Liver (tissue), 8 donors: ENCODE measurements at regions not wholly inside any gene's neighbourhood (a gene's known extent, or its start where the extent isn't known, plus 50 kb on each side); places are given as distances from the start of the nearest gene placed in this dataset.

Source experiments
- DNase-seq: peaks from one replicate; pipeline ENCODE4 v3.0.0-alpha.2; 2017; ENCODE audit warnings: low spot score
- H3K27ac ChIP-seq, 2 donors: one replicate each; pipeline ENCODE4 v1.7.0; 2013; ENCODE audit warnings: inconsistent platforms in 2 of 2, low read length in 2 of 2, control low read depth in 1 of 2, low read depth in 1 of 2, mild to moderate bottlenecking in 1 of 2
- H3K27me3 ChIP-seq, 4 donors: one replicate each; pipeline versions ENCODE4 v1.6.1 to v1.7.0; 2013; ENCODE audit warnings: low read length in 3 of 4, inconsistent platforms in 1 of 4, mild to moderate bottlenecking in 1 of 4, moderate library complexity in 1 of 4; ENCODE audit not compliant: control insufficient read depth in 4 of 4, insufficient read depth in 4 of 4
- H3K36me3 ChIP-seq, 4 donors: one replicate each; pipeline versions ENCODE4 v1.6.1 to v1.7.0; 2013; ENCODE audit warnings: low read length in 3 of 4, mild to moderate bottlenecking in 3 of 4, low read depth in 1 of 4, moderate library complexity in 1 of 4; ENCODE audit not compliant: control insufficient read depth in 4 of 4, insufficient read depth in 3 of 4
- H3K4me1 ChIP-seq, 4 donors: one replicate each; pipeline versions ENCODE4 v1.6.1 to v1.7.0; 2013; ENCODE audit warnings: low read length in 3 of 4, mild to moderate bottlenecking in 3 of 4, moderate library complexity in 1 of 4; ENCODE audit not compliant: control insufficient read depth in 4 of 4, insufficient read depth in 4 of 4
- H3K4me3 ChIP-seq, 3 donors: one replicate each; pipeline versions ENCODE4 v1.6.1 to v1.7.0; 2013; ENCODE audit warnings: low read length in 3 of 3, control low read depth in 1 of 3, low read depth in 1 of 3, mild to moderate bottlenecking in 1 of 3
- H3K9ac ChIP-seq, 2 donors: one replicate each; pipeline ENCODE4 v1.7.0; 2013; ENCODE audit warnings: low read length in 2 of 2, mild to moderate bottlenecking in 2 of 2, moderate library complexity in 2 of 2, control low read depth in 1 of 2, low read depth in 1 of 2
- H3K9me3 ChIP-seq, 4 donors: one replicate each; pipeline versions ENCODE4 v1.6.1 to v1.7.0; 2013; ENCODE audit warnings: low read length in 3 of 4; ENCODE audit not compliant: control insufficient read depth in 4 of 4
- EGR1 ChIP-seq, 2 donors: IDR thresholded peaks; 2 replicates each; pipeline ENCODE4 v1.6.1; 2016 to 2018; ENCODE audit warnings: antibody characterized with exemption in 2 of 2, low read depth in 2 of 2
- FOXA1 ChIP-seq: IDR thresholded peaks from 2 replicates; pipeline ENCODE4 v1.6.1; 2016; ENCODE audit warnings: antibody characterized with exemption
- FOXA2 ChIP-seq: IDR thresholded peaks from 2 replicates; pipeline ENCODE4 v1.6.1; 2016; ENCODE audit warnings: antibody characterized with exemption
- GABPA ChIP-seq, 2 donors: IDR thresholded peaks in 1 of 2; conservative IDR thresholded peaks in 1 of 2; 2 replicates each; pipeline ENCODE4 v1.6.1; 2016; ENCODE audit warnings: antibody characterized with exemption in 2 of 2, mild to moderate bottlenecking in 1 of 2, moderate library complexity in 1 of 2
- HNF4A ChIP-seq, 2 donors: conservative IDR thresholded peaks; 2 replicates each; pipeline ENCODE4 v1.6.1; 2016; ENCODE audit warnings: antibody characterized with exemption in 2 of 2, mild to moderate bottlenecking in 2 of 2
- HNF4G ChIP-seq: IDR thresholded peaks from 2 replicates; pipeline ENCODE4 v1.6.1; 2016; ENCODE audit warnings: antibody characterized with exemption
- JUND ChIP-seq, 2 donors: IDR thresholded peaks; 2 replicates each; pipeline ENCODE4 v1.6.1; 2016; ENCODE audit warnings: antibody characterized with exemption in 2 of 2
- NR2F2 ChIP-seq: IDR thresholded peaks from 2 replicates; pipeline ENCODE4 v1.6.1; 2016; ENCODE audit warnings: antibody characterized with exemption
- RAD21 ChIP-seq, 2 donors: IDR thresholded peaks; 2 replicates each; pipeline ENCODE4 v1.6.1; 2016; ENCODE audit warnings: antibody characterized with exemption in 2 of 2, mild to moderate bottlenecking in 2 of 2
- RXRA ChIP-seq, 2 donors: IDR thresholded peaks; 2 replicates each; pipeline ENCODE4 v1.6.1; 2017 to 2018; ENCODE audit warnings: antibody characterized with exemption in 2 of 2, mild to moderate bottlenecking in 1 of 2
- SP1 ChIP-seq: IDR thresholded peaks from 2 replicates; pipeline ENCODE4 v1.6.1; 2018; ENCODE audit warnings: antibody characterized with exemption, mild to moderate bottlenecking
- TAF1 ChIP-seq: conservative IDR thresholded peaks from 2 replicates; pipeline ENCODE4 v1.6.1; 2016; ENCODE audit warnings: antibody characterized with exemption, mild to moderate bottlenecking
- YY1 ChIP-seq: IDR thresholded peaks from 2 replicates; pipeline ENCODE4 v1.6.1; 2016; ENCODE audit warnings: antibody characterized with exemption, mild to moderate bottlenecking
- WGBS: extraction: QIAGEN DNeasy Blood & Tissue Kit; methylation state at CpG from one replicate; pipeline ENCODE4 v1.1.7; 2013; 5-methylcytosine and 5-hydroxymethylcytosine counted together
- TF ChIP-seq, protein P1 (sequence below): IDR thresholded peaks from 2 replicates; pipeline ENCODE4 v1.6.1; 2016; ENCODE audit warnings: antibody characterized with exemption
- TF ChIP-seq, protein P2 (sequence below): IDR thresholded peaks from 2 replicates; pipeline ENCODE4 v1.6.1; 2016; ENCODE audit warnings: antibody characterized with exemption
- TF ChIP-seq, protein P3 (sequence below): fragments of 150-350 bp; IDR thresholded peaks from 2 replicates; pipeline ENCODE4 v1.5.1; 2017; ENCODE audit warnings: improper control_type of control experiment, low read depth, low read length; ENCODE audit not compliant: missing input control
- TF ChIP-seq, protein P4 (sequence below): IDR thresholded peaks from 2 replicates; pipeline ENCODE4 v1.6.1; 2016; ENCODE audit warnings: antibody characterized with exemption
- TF ChIP-seq, protein P5 (sequence below): IDR thresholded peaks from 2 replicates; pipeline ENCODE4 v1.6.1; 2016; ENCODE audit warnings: antibody characterized with exemption, mild to moderate bottlenecking
- donor health status: healthy.
- donor health status: healthy.
- donor health status: healthy.
- donor health status: healthy.
- donor health status: healthy.

DNA sequence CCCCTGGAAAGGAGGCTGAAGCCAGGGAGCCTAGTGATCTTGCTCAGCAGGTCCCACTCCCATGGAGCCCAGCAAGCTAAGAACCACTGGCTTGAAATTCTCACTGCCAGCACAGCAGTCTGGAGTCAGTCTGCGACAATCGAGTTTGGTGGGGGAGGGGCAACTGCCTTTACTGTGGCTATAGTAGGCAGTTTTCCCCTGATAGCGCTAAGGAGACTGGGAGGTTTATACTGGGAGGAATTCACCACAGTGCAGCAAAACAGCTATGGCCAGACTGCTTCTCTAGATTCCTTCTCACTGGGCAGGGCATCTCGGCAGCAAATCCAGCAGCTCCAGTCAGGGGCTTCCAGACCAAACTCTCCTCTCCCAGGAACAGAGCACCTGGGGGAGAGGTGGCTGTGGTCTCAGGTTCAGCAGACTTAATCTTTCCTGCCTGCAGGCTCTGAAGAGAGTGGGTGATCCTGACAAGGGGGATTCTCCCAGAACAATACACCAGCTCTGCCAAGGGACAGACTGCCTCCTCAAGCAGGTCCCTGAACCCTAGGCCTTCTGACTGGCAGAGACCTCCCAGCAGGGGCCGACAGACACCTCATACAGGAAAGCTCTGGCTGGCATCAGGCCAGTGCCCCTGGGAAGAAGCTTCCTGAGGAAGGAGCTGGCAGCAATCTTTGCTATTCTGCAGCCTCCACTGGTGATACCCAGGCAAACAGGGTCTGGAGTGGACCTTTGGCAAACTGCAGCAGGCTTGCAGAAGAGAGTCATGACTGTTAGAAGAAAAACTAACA, 548.5 kb upstream of the NEGR1 start:
- Histone ChIP-seq H3K4me3 (no peak overlapping the region), H3K27ac (no peak overlapping the region), H3K27me3 (no peaks in the 10 kb centered on the region), H3K9ac (no peak overlapping the region), H3K36me3 (no peaks in the 10 kb centered on the region), H3K9me3 (no peaks in the 10 kb centered on the region), H3K4me1 (no peaks in the 10 kb centered on the region)
- WGBS = 52% methylated on average over 5 of the region's 5 CpGs
- no peak for DNase-seq
- no peak for TF ChIP-seq NR2F2
- no peak for TF ChIP-seq FOXA2
- TF ChIP-seq, protein P1, sequence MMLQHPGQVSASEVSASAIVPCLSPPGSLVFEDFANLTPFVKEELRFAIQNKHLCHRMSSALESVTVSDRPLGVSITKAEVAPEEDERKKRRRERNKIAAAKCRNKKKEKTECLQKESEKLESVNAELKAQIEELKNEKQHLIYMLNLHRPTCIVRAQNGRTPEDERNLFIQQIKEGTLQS = no peak
- TF ChIP-seq HNF4A (conservative IDR thresholded peaks at IDR 0.05) = no peak
- TF ChIP-seq RXRA (IDR thresholded peaks at IDR 0.05) = no peak
- no peak for TF ChIP-seq FOXA1
- TF ChIP-seq EGR1 (IDR thresholded peaks at IDR 0.05; ENCODE audit: low read depth in 2 of 2) = no peak
- TF ChIP-seq, protein P2, sequence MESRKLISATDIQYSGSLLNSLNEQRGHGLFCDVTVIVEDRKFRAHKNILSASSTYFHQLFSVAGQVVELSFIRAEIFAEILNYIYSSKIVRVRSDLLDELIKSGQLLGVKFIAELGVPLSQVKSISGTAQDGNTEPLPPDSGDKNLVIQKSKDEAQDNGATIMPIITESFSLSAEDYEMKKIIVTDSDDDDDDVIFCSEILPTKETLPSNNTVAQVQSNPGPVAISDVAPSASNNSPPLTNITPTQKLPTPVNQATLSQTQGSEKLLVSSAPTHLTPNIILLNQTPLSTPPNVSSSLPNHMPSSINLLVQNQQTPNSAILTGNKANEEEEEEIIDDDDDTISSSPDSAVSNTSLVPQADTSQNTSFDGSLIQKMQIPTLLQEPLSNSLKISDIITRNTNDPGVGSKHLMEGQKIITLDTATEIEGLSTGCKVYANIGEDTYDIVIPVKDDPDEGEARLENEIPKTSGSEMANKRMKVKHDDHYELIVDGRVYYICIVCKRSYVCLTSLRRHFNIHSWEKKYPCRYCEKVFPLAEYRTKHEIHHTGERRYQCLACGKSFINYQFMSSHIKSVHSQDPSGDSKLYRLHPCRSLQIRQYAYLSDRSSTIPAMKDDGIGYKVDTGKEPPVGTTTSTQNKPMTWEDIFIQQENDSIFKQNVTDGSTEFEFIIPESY = no peak
- no peak for TF ChIP-seq RAD21 (IDR thresholded peaks at IDR 0.05)
- TF ChIP-seq, protein P3, sequence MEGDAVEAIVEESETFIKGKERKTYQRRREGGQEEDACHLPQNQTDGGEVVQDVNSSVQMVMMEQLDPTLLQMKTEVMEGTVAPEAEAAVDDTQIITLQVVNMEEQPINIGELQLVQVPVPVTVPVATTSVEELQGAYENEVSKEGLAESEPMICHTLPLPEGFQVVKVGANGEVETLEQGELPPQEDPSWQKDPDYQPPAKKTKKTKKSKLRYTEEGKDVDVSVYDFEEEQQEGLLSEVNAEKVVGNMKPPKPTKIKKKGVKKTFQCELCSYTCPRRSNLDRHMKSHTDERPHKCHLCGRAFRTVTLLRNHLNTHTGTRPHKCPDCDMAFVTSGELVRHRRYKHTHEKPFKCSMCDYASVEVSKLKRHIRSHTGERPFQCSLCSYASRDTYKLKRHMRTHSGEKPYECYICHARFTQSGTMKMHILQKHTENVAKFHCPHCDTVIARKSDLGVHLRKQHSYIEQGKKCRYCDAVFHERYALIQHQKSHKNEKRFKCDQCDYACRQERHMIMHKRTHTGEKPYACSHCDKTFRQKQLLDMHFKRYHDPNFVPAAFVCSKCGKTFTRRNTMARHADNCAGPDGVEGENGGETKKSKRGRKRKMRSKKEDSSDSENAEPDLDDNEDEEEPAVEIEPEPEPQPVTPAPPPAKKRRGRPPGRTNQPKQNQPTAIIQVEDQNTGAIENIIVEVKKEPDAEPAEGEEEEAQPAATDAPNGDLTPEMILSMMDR = no peak
- no peak for TF ChIP-seq TAF1
- TF ChIP-seq SP1 = no peak
- TF ChIP-seq, protein P4, sequence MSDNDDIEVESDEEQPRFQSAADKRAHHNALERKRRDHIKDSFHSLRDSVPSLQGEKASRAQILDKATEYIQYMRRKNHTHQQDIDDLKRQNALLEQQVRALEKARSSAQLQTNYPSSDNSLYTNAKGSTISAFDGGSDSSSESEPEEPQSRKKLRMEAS = no peak
- no peak for TF ChIP-seq HNF4G
- no peak for TF ChIP-seq GABPA (IDR thresholded peaks at IDR 0.05 in 1 of 2, conservative IDR thresholded peaks at IDR 0.05 in 1 of 2)
- TF ChIP-seq JUND (IDR thresholded peaks at IDR 0.05) = no peak
- no peak for TF ChIP-seq YY1
- TF ChIP-seq, protein P5, sequence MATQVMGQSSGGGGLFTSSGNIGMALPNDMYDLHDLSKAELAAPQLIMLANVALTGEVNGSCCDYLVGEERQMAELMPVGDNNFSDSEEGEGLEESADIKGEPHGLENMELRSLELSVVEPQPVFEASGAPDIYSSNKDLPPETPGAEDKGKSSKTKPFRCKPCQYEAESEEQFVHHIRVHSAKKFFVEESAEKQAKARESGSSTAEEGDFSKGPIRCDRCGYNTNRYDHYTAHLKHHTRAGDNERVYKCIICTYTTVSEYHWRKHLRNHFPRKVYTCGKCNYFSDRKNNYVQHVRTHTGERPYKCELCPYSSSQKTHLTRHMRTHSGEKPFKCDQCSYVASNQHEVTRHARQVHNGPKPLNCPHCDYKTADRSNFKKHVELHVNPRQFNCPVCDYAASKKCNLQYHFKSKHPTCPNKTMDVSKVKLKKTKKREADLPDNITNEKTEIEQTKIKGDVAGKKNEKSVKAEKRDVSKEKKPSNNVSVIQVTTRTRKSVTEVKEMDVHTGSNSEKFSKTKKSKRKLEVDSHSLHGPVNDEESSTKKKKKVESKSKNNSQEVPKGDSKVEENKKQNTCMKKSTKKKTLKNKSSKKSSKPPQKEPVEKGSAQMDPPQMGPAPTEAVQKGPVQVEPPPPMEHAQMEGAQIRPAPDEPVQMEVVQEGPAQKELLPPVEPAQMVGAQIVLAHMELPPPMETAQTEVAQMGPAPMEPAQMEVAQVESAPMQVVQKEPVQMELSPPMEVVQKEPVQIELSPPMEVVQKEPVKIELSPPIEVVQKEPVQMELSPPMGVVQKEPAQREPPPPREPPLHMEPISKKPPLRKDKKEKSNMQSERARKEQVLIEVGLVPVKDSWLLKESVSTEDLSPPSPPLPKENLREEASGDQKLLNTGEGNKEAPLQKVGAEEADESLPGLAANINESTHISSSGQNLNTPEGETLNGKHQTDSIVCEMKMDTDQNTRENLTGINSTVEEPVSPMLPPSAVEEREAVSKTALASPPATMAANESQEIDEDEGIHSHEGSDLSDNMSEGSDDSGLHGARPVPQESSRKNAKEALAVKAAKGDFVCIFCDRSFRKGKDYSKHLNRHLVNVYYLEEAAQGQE = no peak
